Progenitor cell of endocrine pancreas (in vitro differentiated cells): ENCODE measurements at regions not wholly inside any gene's neighbourhood (a gene's known extent, or its start where the extent isn't known, plus 50 kb on each side); places are given as distances from the start of the nearest gene placed in this dataset.

ENCODE experiments used
- DNase-seq: peaks from one replicate; pipeline ENCODE4 v3.0.0; 2021; ENCODE audit warnings: low spot score; ENCODE audit not compliant: unreplicated experiment
- H3K27ac Mint-ChIP-seq: 2 replicates; pipeline ENCODE4 v1.8.0; 2021; ENCODE audit warnings: mild to moderate bottlenecking, moderate library complexity, mixed read lengths
- H3K27me3 Mint-ChIP-seq: 2 replicates; pipeline ENCODE4 v1.8.0; 2021; ENCODE audit warnings: mixed read lengths
- H3K36me3 Mint-ChIP-seq: 2 replicates; pipeline ENCODE4 v1.8.0; 2022; ENCODE audit warnings: mixed read lengths; ENCODE audit not compliant: insufficient read depth
- H3K4me1 Mint-ChIP-seq: 2 replicates; pipeline ENCODE4 v1.8.0; 2021; ENCODE audit warnings: low read depth, mixed read lengths
- H3K4me3 Mint-ChIP-seq: 2 replicates; pipeline ENCODE4 v1.8.0; 2021; ENCODE audit warnings: low read depth, mild to moderate bottlenecking, moderate library complexity, mixed read lengths
- H3K9me3 Mint-ChIP-seq: 2 replicates; pipeline ENCODE4 v1.8.0; 2021; ENCODE audit warnings: low read depth, mixed read lengths
- CTCF ChIP-seq: fragments of 200-600 bp; sonication (generic); IDR thresholded peaks from one replicate; pipeline ENCODE4 v1.5.0; 2021; ENCODE audit warnings: antibody characterized with exemption, mild to moderate bottlenecking; ENCODE audit not compliant: unreplicated experiment

- no peaks in the 10 kb centered on the region for H3K4me1 Mint-ChIP-seq
- TF ChIP-seq CTCF, result no peak
- DNase-seq, result no peak
- H3K36me3 Mint-ChIP-seq, result no peaks in the 10 kb centered on the region
- peaks cover 3% of the 10 kb centered on the region for H3K9me3 Mint-ChIP-seq
- H3K27me3 Mint-ChIP-seq, result no peaks in the 10 kb centered on the region
- H3K27ac Mint-ChIP-seq, result no peak overlapping the region
- no peak overlapping the region for H3K4me3 Mint-ChIP-seq
These were observed 864.2 kb downstream of the REEP3 start for GRCh38 chr10:64385355-64385754.

GRCh38 chr10:64394744-64395143 lies 873.5 kb downstream of the REEP3 start:
- no peak for DNase-seq
- Mint-ChIP-seq H3K27me3 (no peaks in the 10 kb centered on the region), H3K27ac (no peak overlapping the region), H3K9me3 (peaks cover 4% of the 10 kb centered on the region), H3K36me3 (no peaks in the 10 kb centered on the region), H3K4me3 (no peak overlapping the region), H3K4me1 (peaks cover 2% of the 10 kb centered on the region)
- no peak for TF ChIP-seq CTCF

GRCh38 chr10:64396105-64396708 lies 875.0 kb downstream of the REEP3 start:
- Mint-ChIP-seq H3K9me3 (peaks cover 11% of the 10 kb centered on the region), H3K27me3 (no peaks in the 10 kb centered on the region), H3K4me3 (no peak overlapping the region), H3K27ac (no peak overlapping the region), H3K36me3 (no peaks in the 10 kb centered on the region), H3K4me1 (peaks cover 2% of the 10 kb centered on the region)
- TF ChIP-seq CTCF, result no peak
- DNase-seq, result no peak

- Mint-ChIP-seq H3K4me3 (no peak overlapping the region), H3K27me3 (no peaks in the 10 kb centered on the region), H3K27ac (no peak overlapping the region), H3K9me3 (peaks cover 11% of the 10 kb centered on the region), H3K36me3 (no peaks in the 10 kb centered on the region), H3K4me1 (peaks cover 2% of the 10 kb centered on the region)
- DNase-seq, result no peak
- TF ChIP-seq CTCF, result no peak
These were observed 875.9 kb downstream of the REEP3 start for GRCh38 chr10:64397125-64397524.

GRCh38 chr10:64408391-64409183 lies 887.4 kb downstream of the REEP3 start:
- TF ChIP-seq CTCF, result no peak

More at GRCh38 chr10:64408391-64409183, 887.4 kb downstream of the REEP3 start:
- no peak overlapping the region for H3K27ac Mint-ChIP-seq
- no peak overlapping the region for H3K4me3 Mint-ChIP-seq
- no peaks in the 10 kb centered on the region for H3K27me3 Mint-ChIP-seq
- no peaks in the 10 kb centered on the region for H3K36me3 Mint-ChIP-seq
- H3K4me1 Mint-ChIP-seq, result no peaks in the 10 kb centered on the region
- DNase-seq, result no peak
- no peaks in the 10 kb centered on the region for H3K9me3 Mint-ChIP-seq
